ENCODE measurements at regions not wholly inside any gene's neighbourhood (a gene's known extent, or its start where the extent isn't known, plus 50 kb on each side); places are given as distances from the start of the nearest gene placed in this dataset.

GRCh38 chr20:55783381-55783780, 221.9 kb downstream of the CBLN4 start:
- no peak for DNase-seq (ENCODE audit: low read depth)

DNA sequence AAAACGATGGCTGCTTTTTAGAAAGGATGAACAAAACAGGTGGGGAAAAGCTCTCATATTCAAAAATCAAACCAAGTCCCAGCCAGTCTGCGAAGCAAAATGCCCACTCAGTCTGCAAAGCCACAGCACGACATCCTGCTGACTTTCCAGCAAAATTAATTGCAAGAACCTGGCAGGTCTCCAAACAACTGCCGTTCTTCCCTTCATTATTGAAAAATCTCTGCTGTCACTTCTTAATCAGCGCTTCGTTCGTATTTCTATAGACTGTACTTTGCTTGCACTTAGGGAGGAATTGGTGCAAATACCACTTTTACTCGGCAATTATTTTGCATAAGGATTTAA, 222.4 kb downstream of the CBLN4 start:
- peak; percentile 2 for DNase-seq (ENCODE audit: low read depth)

GRCh38 chr20:55782224-55782911, 223.0 kb downstream of the CBLN4 start:
- no peak for DNase-seq (ENCODE audit: low read depth)

- no peak for DNase-seq (ENCODE audit: low read depth)
These were observed 226.5 kb downstream of the CBLN4 start for GRCh38 chr20:55778796-55779195.

GRCh38 chr20:55777641-55778040, 227.7 kb downstream of the CBLN4 start:
- DNase-seq (ENCODE audit: low read depth) = no peak

GRCh38 chr20:55776176-55776575, 229.1 kb downstream of the CBLN4 start:
- no peak for DNase-seq (ENCODE audit: low read depth)

DNA sequence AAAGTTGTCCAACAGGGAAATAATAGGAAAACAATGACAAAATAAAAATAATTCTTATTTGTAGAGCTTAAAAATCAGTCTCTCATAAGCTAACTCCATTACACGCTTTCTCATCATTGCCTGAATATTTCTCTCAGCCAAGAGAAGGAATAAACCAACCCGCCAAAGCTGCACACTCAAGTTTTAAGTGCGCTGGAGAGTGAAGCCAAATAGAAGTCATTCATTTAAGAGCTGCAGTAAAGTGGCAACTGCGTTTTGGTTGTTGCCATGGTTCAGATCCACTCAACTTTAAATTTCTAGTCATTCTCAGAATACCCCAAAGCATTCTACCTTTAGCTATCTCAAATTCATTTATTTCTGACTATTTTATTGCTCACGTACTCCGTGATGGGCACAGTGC, 230.7 kb downstream of the CBLN4 start:
- DNase-seq (ENCODE audit: low read depth) = no peak

GRCh38 chr20:55761797-55762196, 243.5 kb downstream of the CBLN4 start:
- DNase-seq (ENCODE audit: low read depth) = no peak

GRCh38 chr20:55761100-55761499, 244.2 kb downstream of the CBLN4 start:
- DNase-seq (ENCODE audit: low read depth) = no peak

GRCh38 chr20:55760586-55760985, 244.7 kb downstream of the CBLN4 start:
- DNase-seq (ENCODE audit: low read depth) = no peak

DNA sequence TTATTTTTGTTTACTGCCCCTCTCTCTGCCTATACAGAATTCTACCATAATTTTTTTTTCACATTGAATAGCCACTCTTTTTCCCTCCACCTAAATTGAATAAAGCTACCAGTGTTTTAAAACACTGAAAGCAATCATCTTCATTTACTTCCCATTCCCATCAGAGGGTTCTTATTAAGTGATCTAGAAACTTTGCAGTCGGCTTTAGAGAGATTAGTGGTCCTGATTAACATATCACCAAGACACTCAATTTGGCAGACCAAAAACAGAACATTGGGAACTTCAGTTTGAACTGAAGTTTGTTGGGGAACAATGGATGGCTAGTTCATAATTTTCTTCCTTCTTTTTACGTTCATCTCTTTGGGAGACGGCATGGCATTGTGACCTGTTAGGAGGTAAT, 249.5 kb downstream of the CBLN4 start:
- DNase-seq (ENCODE audit: low read depth) = no peak

GRCh38 chr20:55755411-55755810, 249.9 kb downstream of the CBLN4 start:
- no peak for DNase-seq (ENCODE audit: low read depth)

DNA sequence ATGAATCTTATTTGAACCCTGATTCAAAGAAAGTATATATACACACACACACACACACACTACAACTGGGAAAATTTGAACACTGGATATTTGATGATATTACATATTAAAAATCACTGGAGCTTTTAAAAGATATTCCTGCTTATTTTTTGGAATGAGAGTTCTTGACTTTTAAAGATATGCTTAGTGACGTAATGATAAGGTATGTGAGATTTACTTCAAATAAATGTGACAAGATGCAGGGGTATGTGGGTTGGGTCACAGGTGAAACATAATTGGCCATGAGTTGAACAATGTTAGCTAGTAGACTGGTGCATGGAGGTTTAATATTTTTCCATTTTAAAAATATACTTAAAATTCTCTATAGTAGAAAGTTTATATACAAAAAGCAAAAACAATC, 258.6 kb downstream of the CBLN4 start:
- DNase-seq (ENCODE audit: low read depth) = no peak

DNA sequence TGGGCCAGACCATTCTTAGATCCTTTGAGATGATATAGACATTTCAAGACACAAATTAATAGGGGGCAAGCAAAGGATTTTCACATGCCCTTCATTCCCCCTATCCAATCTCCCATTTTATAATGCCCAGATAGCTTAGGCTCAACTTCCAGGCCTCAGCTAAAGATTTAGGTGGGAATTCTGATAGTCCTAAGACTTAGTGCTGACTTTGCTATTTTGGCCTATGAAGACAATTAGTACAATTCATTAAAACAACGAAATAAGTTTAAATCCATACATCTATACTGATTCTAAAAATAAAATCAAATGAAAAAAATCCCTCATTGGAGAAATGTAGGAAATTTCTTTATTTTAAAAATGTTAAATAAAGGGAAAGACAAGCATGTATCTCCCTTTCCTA, 259.5 kb downstream of the CBLN4 start:
- no peak for DNase-seq (ENCODE audit: low read depth)

DNA sequence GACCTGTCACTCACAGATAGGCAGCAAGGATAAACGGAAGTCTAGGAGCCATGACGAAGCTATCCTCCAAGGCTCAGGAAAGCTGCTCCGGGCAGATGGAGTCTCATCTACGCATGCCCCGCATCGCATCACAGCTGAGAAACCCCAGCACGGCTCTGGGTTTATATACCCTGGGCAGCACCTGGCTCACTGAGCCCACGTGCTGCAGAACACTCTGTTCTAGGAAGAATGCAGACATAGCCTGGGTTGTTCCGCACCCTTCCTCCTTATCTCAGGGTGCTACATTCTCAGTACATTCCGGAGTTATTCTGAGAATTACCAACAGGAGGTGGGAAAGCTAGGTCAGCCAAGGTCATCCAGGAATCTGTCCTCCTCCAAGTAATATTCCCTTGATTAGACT, 260.4 kb downstream of the CBLN4 start:
- peak; percentile 9 for DNase-seq (ENCODE audit: low read depth)

GRCh38 chr20:55741801-55742200, 263.5 kb downstream of the CBLN4 start:
- no peak for DNase-seq (ENCODE audit: low read depth)

DNA sequence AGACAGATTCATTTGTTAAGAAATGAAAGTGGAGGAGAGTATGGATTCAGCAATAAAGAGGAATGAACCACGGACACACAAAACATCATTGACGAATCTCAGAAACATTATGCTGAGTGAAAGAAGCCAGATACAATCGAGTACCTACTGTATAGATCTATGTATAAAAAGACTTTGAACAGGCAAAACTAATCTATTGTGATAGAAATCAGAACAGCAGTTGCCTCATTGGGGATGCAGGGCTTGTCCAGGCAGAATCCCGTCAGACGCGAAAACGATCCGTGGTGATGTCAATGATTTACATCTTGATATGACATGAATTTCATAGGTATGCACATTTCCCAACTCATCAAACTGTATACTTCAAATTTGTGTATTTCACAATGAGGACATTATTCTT, 265.2 kb downstream of the CBLN4 start:
- no peak for DNase-seq (ENCODE audit: low read depth)

DNA sequence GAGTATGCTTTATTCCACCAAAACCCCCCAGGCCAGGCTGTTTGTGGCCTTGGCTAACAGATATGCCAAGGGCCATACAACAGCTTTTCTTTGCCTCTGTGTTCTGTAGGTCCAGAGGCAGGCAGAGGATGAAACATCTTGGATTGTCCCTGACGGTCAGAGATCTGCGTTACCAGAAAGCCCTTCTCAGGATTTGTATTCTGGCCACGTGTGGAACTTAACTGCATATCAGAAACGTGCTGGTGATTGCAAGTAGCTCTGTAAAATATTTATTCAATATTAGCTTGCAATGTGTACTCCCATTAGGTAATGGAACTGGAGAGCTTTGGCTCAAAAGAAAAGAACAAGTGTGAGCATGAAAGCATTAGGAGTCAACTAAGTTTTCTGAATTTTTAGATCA, 275.0 kb downstream of the CBLN4 start:
- no peak for DNase-seq (ENCODE audit: low read depth)

DNA sequence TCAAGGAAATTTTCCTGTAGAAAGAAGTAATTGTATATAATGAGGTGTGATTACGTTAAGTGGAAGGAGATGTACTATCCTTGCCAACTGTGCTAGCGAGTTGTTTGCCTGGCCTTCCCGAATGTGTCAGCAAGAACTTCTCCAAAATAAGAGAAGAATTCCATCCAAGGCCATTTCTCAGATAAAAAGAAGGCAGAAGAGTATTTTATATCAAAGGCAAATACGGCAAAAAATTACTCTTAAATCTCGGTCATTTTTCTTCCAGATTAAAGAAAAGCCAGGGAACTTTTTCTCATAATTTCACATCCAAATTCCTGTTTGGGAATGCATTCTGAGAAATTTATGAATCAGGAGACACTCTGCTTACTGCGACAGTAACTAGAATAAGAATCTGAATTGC, 290.6 kb downstream of the CBLN4 start:
- no peak for DNase-seq (ENCODE audit: low read depth)

GRCh38 chr20:55714082-55714481, 291.2 kb downstream of the CBLN4 start:
- no peak for DNase-seq (ENCODE audit: low read depth)

GRCh38 chr20:55704458-55704857, 300.9 kb downstream of the CBLN4 start:
- DNase-seq (ENCODE audit: low read depth) = no peak

DNA sequence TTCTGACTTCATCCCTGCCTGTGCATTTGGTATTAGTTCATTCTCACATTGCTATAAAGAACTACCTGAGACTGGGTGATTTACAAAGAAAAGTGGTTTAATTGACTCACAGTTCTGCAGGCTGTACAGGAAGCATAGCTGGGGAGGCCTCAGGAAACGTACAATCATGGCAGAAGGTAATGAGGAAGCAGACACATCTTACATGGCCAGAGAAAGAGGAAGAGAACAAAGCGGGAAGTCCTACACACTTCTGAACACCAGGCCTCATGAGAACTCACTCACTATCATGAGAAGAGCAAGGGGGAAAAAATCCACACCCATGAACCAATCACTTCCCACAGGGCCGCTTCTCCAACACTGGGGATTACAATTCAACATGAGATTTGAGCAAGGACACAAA, 303.9 kb downstream of the CBLN4 start:
- DNase-seq (ENCODE audit: low read depth) = no peak

DNA sequence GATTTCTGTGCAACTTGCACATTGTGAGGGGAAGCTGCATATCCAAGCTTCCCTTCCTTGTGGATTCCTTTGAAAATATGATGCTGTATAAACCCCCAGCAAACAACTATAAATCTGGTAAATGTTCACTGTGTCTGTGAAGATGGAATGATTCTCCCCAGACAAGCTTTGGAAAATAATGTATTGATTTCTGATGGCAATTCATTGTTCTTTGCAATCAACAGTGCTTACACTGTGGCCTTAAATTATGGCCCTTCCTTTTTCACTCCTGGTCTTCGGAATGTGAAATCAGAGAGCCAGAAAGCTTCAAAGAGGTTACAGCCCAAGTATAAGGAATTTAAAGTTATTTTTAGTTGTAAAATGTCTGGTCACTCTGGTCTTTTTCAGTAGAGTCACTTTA, 308.8 kb downstream of the CBLN4 start:
- DNase-seq (ENCODE audit: low read depth) = no peak

GRCh38 chr20:55693641-55694040, 311.7 kb downstream of the CBLN4 start:
- no peak for DNase-seq (ENCODE audit: low read depth)

DNA sequence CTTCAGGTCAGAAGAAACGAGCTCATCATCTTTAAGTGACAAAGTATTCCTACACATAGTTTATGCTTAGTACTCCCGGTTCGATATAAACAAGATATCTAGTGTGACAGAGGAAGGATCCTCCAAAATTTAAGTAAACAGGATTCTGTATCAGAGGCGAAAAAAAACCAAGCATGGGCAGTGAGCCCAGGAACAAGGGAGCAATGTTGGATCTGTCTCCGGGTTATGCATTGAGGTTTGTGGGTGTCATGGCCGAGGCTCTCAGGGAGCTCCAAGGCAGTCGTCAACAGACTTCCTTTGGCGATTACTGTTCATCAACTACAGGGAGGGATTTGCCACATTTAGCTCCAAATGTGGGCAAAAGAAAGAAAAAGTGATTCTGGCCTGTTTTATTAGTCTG, 319.5 kb downstream of the CBLN4 start:
- no peak for DNase-seq (ENCODE audit: low read depth)
